Kidney glomerular epithelial cell (primary cell): ENCODE measurements at regions not wholly inside any gene's neighbourhood (a gene's known extent, or its start where the extent isn't known, plus 50 kb on each side); places are given as distances from the start of the nearest gene placed in this dataset.
"Not testable (repeated sequence)": the region's sequence is repeated elsewhere in the genome, so short reads cannot be mapped to it uniquely, and the experiment has no call there.

ENCODE experiments used
- DNase-seq: peaks from one replicate; lab custom pipeline; 2025; lab: John Stamatoyannopoulos, UW

DNA sequence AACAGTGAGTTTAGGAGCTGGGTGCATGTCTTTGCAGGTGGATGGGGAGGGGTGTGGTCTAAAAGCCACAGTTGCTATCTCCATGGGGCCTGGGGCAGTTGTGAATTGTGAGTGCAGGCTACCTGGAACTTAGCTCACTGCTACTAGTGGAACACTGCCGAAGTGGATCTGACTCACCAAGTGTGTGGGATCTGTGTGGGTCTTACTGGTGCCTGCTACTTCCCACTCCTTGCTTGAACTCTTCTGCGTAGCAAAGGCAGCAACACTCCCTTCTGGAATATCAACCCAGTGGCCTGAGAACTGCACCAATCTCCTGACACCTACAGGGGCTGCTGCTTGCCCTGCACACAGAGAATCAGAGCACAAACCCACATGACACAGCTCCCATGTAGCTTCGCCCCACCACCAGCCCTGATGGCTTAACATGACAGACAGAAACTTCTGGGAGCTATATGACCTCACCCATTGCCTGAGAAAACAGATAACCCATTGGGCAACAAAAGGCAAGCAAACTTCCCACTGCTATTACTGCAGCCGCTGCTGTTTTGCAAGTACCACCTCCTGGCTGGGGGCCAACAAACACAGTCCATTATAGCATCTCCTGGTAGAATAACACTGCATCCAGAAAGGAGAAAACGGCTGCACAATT is 455.1 kb upstream of the DDX18 start:
- DNase-seq, result no peak

DNA sequence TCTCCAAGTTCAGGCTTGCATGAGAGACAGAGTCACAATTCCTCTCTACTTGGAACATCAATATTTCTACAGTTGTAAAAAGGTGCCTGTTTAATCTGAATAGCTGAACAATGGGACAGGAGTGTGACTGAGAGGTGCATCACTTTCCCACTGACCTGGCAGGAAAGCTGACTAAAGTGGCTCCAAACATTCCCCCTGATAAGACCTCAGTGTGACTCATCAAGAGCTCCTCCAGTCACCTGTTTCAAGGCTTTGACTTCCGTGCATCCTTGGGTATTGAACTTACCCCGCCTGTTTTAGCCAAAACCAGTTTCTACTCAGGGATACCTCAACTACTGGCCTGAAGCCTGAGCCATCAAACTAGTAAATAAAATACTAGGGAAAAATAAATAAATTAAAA is 453.9 kb upstream of the DDX18 start:
- DNase-seq, result no peak

DNA sequence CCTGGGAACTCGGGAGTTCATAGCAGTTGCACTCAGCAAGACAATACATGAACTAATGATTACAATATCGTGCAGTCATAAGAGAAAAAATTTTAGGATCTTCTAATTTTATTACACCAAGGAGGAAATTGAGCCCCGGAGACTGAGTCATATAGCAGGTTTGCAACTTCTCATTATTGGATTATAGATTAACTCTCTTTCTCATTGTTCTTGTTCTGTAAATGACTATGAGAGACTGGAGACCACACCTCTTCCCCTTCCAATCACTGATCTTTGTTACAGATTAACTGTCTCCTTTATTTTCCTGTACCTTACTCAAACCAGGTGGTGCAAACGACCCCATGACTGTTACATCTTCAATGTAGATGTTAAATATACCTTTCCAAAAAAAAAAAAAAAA is 435.8 kb upstream of the DDX18 start:
- peak; percentile 72 for DNase-seq

- no peak for DNase-seq
Observed at GRCh38 chr2:117379928-117380327, 434.6 kb upstream of the DDX18 start.

- DNase-seq, result not testable (repeated sequence)
Observed at GRCh38 chr2:117383997-117384396, 430.5 kb upstream of the DDX18 start.

DNA sequence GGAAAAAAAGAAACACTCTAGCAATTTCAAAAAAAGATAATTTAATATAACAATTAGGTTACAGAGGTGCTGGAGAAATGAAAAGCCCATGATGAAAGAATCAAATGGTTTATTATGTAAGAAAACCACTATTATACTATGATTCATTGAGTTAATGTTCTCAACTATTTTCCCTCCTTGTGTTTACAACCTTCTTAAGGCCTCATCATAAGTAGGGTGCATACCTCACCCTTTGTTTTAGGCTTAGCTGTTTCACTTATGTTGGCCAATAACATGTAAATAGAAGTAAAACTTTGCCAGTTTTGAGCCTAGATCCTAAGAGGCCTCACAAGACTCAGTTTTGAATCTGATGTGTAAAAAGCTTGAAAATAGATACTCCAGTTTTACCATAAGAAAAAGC is 418.3 kb upstream of the DDX18 start:
- DNase-seq, result no peak

- no peak for DNase-seq
Observed at GRCh38 chr2:117401582-117401981, 412.9 kb upstream of the DDX18 start.

DNA sequence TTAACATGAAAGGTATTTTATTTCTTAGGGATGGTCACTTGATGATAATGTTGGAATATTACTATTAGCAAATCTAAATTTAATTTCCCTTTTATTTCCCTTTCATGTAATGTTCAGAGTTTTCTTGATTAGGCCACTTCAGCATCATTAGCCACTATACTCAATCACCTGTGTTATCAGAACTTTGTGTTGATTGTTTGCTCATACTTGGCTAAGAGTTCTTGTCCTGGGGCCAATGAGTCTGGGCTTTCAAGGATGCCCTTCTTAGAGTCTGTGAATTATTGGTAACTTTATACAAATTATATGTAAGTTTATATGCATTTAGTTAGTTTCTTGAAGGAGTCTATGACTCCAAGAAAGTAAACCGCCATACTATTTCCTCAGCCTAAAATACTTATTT is 408.0 kb upstream of the DDX18 start:
- DNase-seq, result no peak

DNA sequence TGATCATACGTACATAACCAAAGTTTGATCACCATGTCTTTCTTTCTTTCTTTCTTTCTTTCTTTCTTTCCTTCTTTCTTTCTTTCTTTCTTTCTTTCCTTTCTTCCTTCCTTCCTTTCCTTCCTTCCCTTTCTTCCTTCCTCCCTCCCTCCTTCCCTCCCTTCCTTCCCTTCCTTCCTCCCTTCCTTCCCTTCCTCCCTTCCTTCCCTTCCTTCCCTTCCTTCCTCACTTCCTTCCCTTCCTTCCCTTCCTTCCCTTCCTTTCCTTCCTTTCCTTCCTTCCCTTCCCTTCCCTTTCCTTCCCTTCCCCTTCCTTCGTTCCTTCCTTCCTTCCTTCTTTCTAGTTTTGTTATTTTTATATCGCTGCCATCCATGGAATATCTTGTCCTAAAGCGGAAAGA is 406.7 kb upstream of the DDX18 start:
- no peak for DNase-seq

- no peak for DNase-seq
Observed at GRCh38 chr2:117409443-117409842, 405.0 kb upstream of the DDX18 start.

- DNase-seq, result no peak
Observed at GRCh38 chr2:117411983-117412382, 402.5 kb upstream of the DDX18 start.

- DNase-seq, result no peak
Observed at GRCh38 chr2:117432746-117433145, 381.7 kb upstream of the DDX18 start.

DNA sequence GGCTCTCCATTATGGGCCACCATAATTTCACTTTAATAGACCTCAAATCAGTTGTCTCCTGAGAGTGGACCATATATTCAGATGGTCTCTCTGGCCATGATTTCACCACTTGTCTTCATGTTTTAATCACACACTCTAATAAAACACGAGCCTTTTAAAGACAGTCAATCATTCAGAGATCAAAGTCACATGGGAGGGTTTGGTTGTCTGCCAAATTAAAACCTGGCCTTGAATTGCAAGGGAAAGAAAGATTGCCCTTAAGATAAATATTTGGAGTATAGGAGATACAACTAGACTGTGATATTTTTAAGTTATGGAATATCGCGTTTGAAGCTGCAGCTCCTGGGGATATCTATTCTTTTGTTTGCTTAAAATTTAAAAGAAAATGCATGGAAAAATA is 377.8 kb upstream of the DDX18 start:
- DNase-seq, result no peak

DNA sequence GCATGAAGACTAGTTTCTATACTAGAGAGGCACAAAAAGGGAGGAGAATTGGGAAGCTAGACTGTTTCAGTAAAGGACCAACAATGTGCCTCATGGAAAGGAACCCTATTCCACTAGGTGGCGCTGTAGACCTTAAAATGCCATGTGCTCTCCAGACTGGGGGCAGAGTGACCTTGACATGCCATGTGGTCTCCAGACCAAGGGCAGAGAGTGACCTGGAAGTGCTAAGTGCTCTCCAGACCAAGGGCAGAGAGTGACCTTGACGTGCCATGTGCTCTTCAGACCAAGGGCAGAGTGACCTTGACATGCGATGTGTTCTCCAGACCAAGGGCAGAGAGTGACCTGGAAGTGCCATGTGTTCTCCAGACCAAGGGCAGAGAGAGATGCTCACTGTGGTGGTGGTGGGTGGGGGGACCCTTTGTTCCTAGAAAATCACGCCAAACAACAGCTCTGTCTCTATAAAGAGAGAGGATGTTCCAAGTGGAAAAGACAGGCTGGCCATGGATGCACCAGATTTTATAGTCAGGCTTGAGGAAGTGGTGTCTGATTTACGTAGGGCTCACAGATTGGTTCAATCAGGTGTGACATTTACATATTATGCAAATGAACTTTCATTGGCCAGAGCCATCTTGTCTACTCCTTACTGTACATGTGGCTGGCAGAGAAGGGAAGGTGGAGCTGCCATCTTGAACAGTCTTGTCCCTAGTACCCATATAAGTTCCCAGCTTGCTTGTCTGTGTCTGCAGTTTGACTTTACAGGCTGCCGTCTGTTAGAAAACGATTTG is 344.0 kb upstream of the DDX18 start:
- DNase-seq, result peak; percentile 37

DNA sequence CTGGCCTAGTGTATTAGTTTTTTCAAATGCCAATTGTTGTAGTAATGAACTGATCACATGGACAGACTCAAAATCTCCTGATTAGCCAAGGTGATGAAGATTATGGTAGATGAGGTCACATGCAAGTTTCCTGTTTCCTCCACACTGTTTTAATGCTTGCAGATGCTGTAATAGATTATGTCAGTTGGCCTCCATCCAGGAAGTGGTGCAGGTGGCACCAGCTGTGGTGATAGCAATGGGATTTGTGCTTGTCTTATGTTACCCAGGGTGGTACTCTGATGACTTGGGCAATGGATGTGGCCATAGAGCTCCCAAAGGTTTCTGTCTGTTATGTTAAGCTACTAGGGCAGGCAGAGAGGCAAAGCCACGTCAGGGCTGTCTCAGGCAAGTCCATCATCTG is 332.9 kb upstream of the DDX18 start:
- DNase-seq, result no peak

DNA sequence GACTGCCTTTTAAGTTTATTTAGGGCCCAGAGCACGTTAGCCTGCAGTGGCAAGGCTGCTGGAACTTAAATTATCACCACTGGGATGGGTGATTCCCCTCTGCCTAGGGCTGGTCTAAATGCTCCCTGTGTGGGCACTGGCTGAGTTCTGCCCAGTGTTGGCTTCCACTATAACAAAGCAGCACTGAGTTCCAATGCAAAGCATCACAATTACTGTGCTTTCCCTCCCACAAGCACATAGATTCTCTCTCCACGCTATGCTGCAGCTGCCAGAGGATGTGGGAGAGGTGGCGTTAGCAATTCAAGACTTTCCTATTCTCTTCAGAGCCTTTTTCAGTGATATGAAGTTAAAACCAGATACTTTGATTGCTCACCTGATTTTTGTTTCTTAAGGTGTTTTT is 328.9 kb upstream of the DDX18 start:
- DNase-seq, result no peak

- DNase-seq, result no peak
Observed at GRCh38 chr2:117486081-117486480, 328.4 kb upstream of the DDX18 start.

DNA sequence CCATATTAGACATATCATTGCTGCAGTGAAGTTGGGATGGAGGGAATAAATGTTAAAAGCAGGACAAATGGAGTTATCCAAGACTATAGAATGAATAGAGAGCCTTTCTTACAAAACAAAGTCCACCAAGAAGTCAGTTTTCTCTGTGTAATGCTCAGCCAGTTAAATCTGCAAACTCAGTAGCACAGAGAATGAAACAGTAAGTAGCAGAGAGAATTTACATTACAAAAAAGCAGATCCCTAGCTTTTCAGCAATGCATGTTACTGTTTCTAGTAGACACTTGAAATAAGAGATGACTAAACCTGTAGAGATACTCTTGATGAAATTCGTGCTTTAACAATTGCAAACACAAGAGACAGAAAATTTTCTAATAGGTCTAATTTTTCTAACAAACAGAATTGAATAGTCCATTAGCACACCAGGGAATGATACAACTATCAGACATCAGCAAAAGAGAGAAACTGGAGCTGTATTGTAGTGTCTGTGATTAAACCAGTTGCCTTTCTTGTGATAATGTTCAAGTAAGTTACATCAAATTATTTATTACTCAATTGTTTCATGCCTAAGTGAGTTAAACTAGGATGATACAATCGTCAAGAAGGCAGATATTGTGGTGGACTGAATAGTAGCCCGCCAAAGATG is 322.2 kb upstream of the DDX18 start:
- DNase-seq, result no peak

- DNase-seq, result no peak
Observed at GRCh38 chr2:117500721-117501120, 313.8 kb upstream of the DDX18 start.

DNA sequence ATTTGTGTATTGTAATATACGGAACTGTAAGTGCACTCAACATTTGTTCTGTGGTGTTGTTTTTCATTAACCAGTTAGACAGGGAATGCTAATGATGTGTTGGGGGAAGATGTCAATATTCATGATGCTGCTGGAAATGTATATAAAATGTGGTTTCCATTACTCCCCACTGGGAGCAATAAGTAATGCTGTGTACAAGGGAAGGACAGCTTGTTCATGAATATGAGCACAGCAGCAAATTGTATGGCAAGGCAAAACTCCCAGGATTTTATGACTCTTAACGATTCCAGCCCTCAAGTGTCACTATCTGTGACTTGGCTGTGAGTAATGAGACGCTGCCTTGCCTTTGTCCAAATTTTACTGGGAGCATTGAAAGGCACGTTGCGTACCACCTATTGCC is 312.4 kb upstream of the DDX18 start:
- no peak for DNase-seq

DNA sequence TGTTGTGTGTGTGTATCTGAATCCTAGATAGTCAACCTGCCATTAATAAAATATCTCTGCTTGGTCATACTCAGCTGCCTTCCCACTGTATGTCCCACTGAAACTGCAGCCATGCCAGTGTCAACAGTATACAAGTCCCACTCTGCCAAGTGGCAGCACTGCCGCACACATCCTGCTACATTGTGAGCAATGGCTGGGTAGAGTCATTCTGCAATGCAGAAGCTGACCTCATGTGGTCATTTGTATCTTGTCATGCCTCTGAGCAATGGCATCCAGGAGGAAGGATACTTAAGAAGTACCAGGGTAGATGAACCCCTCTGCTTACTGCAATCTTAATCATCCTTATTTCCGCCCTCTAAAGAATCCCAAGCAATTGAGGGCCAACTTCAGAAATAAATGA is 302.2 kb upstream of the DDX18 start:
- no peak for DNase-seq

- no peak for DNase-seq
Observed at GRCh38 chr2:117514371-117514770, 300.1 kb upstream of the DDX18 start.

DNA sequence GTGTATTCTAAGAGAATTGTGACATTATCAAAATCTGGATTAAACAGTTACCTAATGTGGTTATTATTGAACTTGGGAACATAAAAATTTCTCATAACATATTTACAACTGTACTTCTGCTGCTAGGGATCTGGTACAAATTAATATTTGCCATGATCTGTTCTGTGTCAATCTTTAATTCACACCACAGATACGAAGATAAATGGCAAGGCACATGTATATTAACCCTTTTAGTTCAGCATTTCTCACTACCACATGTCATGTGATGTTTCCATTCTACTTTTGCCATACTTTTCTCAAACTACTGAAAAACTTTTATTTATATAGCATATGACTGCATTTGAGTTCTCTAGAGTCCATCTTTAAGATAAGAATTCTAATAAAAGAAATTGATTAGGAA is 295.3 kb upstream of the DDX18 start:
- DNase-seq, result no peak
